GM19023 (cell line): ENCODE measurements at regions not wholly inside any gene's neighbourhood (a gene's known extent, or its start where the extent isn't known, plus 50 kb on each side); places are given as distances from the start of the nearest gene placed in this dataset.

ENCODE experiments used
- ATAC-seq: cut with Tn5 transposase; IDR thresholded peaks from one replicate; pipeline ENCODE4 v1.9.1; 2021; ENCODE audit warnings: mild to moderate bottlenecking, moderate library complexity; ENCODE audit not compliant: unreplicated experiment

DNA sequence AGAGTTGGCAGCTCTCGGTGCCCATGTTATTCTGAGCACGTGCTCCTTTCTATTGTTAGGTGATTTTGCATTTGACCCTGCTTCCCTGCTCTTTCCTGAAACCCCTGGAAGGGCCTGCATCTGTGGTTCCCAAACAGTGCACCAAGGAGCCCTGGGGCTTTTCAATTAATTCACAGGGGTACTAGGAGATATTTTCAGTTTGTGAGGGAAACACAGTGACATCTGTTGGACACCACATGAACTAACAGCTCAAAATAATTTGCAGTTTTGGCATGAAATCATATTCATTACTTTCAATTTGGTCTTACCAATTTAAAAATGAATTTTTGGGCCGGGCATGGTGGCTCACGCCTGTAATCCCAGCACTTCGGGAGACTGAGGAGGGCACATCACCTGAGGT is 156.6 kb downstream of the GATB start:
- no peak for ATAC-seq

DNA sequence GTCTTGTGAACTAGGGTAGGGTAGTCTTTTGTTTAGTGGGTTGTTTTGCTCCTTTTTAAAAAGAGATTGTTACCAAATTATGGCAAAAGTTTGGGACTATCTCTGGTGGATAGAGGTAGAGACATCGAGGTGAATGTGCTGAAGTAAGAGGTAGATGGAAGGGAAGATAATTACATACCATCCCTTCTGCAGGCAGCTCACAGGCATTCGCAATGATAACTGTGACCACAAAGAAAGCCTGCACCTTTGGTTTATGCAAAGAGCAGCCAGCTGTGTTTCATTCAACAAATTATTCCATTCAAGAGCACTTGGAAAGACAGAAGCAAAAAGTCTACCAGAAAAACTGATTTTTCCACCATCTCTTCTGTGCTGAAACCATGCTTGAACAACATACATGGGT is 155.6 kb downstream of the GATB start:
- ATAC-seq: no peak

DNA sequence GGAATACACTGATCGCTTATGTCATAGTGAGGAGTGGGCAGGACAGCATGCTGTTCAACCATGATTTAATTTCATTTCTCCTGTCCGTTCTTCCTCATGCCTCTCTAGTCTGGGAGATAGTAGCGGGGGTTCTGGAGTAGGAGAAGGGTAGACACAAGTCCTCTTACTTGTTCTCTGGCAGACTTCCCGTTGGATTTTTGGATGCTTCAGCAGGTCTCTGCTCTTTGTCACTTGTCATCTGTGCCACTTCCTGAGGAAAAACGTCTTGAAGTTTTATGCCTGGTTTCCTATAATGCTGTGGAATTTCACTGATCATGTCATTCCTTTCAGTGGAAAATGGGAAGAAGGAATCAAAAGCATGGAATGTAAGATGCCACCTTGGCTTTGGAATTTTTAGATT is 154.7 kb downstream of the GATB start:
- ATAC-seq: no peak

DNA sequence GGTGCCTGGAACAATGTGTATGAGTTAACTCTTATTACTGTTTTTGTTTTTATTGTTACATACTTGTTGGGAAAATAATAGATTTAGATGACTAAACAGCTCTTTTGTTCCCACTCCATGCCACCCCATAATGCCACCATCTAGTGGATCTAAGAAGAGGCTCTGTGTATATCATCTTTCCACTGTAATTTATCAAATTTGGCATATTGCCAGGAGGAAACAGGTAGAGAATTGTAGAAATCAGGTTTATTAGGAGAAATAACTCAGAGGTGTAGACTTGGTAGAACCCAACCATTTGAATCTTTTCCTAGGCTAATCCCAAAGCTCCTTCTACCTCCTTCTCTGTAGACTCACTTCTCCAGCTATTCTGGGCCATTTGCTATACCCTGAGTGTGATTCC is 150.6 kb downstream of the GATB start:
- no peak for ATAC-seq

DNA sequence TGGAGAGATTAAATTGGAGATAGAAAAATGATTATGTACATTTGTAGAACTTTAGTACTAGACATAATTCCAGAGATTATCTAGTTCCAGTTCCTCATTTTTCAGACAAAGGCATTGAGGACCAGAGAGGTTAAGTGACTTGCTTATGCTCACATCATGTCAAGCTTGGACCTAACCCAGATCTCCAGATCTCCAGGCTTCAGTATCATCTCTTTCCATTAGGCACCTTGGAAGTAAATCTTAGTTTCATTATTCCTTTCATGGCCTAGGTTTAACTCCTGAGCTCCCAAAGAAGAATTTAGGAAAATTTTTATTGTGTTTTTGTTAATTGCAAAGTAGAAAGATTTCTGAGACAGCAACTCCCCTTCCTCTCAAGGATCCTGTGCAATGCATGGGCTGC is 148.8 kb downstream of the GATB start:
- ATAC-seq: no peak

DNA sequence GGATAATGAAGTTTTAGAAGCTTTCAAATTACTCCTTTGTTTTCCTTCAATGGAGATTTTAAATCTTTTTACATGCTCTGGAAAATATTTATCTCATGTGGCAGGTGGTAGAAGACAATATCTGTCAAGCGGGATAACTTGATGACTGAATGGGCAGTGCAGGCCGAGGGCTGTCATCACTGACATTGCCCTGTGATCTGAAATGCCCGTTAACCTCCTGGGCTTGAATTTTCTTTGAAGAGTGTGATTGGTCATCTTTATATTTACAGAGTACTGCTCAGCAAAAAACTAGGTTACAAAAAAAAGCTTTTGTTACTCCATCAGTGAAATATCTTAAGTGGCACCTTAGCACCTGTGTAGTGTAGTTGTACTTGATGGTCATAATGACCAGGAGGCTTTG is 147.5 kb downstream of the GATB start:
- ATAC-seq: no peak

DNA sequence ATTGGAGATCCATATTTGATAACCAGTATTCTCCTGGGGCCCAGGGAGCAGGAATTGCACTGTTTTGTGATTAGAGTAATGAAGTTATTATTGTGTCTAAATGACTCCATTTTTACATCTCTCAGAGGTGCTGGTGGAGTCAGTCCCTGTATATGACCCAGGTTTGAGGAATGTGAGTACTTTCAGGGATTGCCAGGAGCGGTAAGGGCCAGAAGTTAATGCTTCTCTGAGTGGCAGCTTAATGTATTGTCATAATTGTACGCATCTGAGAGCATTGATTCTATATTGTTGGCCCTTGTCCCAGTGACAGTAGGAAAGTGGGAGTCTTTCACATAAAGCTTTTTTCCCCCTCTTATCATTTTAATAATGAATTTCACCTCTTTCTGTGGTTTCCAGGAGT is 146.2 kb downstream of the GATB start:
- ATAC-seq: no peak

GRCh38 chr4:151618858-151619257 is 141.9 kb downstream of the GATB start:
- ATAC-seq: no peak

DNA sequence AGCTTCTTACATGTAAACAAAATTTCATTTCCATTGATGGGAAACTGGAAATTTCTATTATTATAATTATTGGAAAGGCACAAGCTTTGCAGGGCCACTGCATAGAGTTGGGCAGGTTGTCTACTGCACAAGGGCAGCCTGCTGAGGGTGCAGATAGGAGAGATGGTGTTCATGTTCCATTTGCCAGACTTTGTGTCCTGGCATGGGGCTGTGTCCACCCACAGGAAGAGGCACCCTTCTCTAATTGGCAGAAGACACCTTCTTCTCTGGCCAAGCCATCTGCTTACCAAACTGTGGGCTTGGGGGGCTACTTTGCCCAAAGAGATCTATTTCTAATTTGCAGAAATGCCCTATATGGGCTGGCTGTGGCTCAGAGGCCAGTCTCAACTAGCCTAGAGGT is 140.7 kb downstream of the GATB start:
- ATAC-seq: no peak
